ENCODE measurements at regions not wholly inside any gene's neighbourhood (a gene's known extent, or its start where the extent isn't known, plus 50 kb on each side); places are given as distances from the start of the nearest gene placed in this dataset.

DNA sequence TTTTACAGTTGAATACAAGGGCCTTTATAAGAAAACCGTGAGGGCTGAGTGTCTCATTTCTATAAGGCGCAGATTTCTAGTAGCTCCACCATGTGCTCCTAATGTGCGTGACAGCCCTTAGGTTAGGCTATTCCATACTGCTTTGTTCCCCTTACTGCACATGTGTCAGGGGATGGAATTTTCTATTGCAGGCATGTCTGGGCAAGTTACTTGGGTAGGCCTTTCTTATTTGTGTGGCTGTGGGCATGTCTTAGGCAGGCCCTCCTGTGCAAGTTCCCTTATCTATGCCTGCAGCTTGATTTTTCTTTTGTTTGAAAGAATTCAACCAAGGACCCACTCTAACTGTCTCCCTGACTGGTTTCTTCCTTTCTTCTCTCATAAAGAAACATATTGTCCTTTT is 434.2 kb upstream of the CNTN3 start (continued):
- TF ChIP-seq, protein P1, sequence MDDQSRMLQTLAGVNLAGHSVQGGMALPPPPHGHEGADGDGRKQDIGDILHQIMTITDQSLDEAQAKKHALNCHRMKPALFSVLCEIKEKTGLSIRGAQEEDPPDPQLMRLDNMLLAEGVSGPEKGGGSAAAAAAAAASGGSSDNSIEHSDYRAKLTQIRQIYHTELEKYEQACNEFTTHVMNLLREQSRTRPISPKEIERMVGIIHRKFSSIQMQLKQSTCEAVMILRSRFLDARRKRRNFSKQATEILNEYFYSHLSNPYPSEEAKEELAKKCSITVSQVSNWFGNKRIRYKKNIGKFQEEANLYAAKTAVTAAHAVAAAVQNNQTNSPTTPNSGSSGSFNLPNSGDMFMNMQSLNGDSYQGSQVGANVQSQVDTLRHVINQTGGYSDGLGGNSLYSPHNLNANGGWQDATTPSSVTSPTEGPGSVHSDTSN (IDR thresholded peaks at IDR 0.05; ENCODE audit: insufficient replicate concordance, low read depth, low read length): no peak
- TF ChIP-seq, protein P2, sequence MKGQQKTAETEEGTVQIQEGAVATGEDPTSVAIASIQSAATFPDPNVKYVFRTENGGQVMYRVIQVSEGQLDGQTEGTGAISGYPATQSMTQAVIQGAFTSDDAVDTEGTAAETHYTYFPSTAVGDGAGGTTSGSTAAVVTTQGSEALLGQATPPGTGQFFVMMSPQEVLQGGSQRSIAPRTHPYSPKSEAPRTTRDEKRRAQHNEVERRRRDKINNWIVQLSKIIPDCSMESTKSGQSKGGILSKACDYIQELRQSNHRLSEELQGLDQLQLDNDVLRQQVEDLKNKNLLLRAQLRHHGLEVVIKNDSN (IDR thresholded peaks at IDR 0.05; ENCODE audit: borderline replicate concordance, extremely low read length, insufficient read depth, low read depth, low read length): no peak

DNA sequence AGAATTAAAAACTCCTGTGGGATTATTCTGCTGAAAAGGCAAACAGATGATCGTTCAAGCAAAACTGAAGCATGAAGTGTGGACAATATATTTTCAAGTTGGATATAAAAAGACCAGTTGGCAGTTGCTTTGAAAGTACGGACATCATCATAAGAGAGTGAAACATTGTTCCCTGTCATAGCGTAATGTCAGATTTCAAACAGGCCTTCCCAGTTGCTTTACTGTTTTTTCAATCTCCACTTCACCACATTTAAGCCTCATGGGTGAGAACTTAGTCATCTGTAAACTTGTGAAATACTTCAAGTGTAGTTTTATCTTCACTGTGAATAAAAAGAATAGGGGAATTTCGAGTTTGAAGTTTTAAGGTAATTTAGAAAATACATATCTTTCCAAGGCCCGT is 435.1 kb upstream of the CNTN3 start:
- Histone ChIP-seq H3K4me1 (ENCODE audit: control insufficient read depth, insufficient read depth, low read length) (no peaks in the 10 kb centered on the region), H3K27me3 (replicated peaks in 1 of 2; ENCODE audit: control insufficient read depth in 2 of 2, insufficient read depth in 2 of 2, low read length in 1 of 2) (no peaks in the 10 kb centered on the region), H3K27ac (ENCODE audit: control insufficient read depth, insufficient read depth) (no peak overlapping the region), H4K20me1 (ENCODE audit: control insufficient read depth, insufficient read depth) (no peaks in the 10 kb centered on the region), H3K9ac (ENCODE audit: control insufficient read depth, insufficient read depth, low read length) (no peak overlapping the region), H3K4me2 (ENCODE audit: control insufficient read depth, insufficient read depth) (no peak overlapping the region), H3K36me3 (ENCODE audit: control insufficient read depth in 2 of 2, insufficient read depth in 2 of 2, low read length in 1 of 2) (no peaks in the 10 kb centered on the region), H3K4me3 (no peak overlapping the region), H3K9me3 (replicated peaks; ENCODE audit: control insufficient read depth, insufficient read depth, low read length) (no peaks in the 10 kb centered on the region; the same call in 2 of the 3 replicates), H2AFZ (ENCODE audit: control insufficient read depth, low read depth, low read length) (no peak overlapping the region), H3K79me2 (ENCODE audit: control insufficient read depth, insufficient read depth, low read length) (no peaks in the 10 kb centered on the region)
- SMC1A ChIA-PET (ENCODE audit: uncharacterized antibody, unreplicated experiment): interaction anchor here (1.0 to 1.2 kb wide), 2 partner anchors 16 to 313 kb away, joined by 3 read pairs; no protein-coding TSS in a partner anchor
- CTCF ChIA-PET: no interaction called here
- FAIRE-seq (no peak), DNase-seq (ENCODE audit: low read depth, low spot score) (no peak), ATAC-seq (peak; percentile 90)
- no TSS peak for BruUV-seq (replicated peaks)
- 34% methylated on average over 5 of the region's 5 CpGs for WGBS (ENCODE audit: insufficient coverage, insufficient replicate concordance, low lambda C conversion rate, missing lambda C conversion rate)
- RAD21 ChIA-PET (ENCODE audit: unreplicated experiment): no interaction called here
- intact Hi-C loops (cut with micrococcal nuclease; ENCODE audit: unreplicated experiment): no loop called here
- in situ Hi-C loops (cut with MboI): no loop called here
- POLR2A ChIA-PET: no interaction called here
- TF ChIP-seq IKZF1 (conservative IDR thresholded peaks at IDR 0.05) (peak; percentile 34; the same call in 1 of the 2 replicates), BMI1 (IDR thresholded peaks at IDR 0.05; ENCODE audit: borderline replicate concordance) (peak; percentile 38; the same call in 1 of the 2 replicates), NFXL1 (IDR thresholded peaks at IDR 0.05; ENCODE audit: borderline replicate concordance) (no peak), IKZF2 (IDR thresholded peaks at IDR 0.05) (peak; percentile 41 to 51; a peak in 2 of 4 replicates), ZZZ3 (IDR thresholded peaks at IDR 0.05; ENCODE audit: control insufficient read depth, insufficient read length, low read depth) (no peak), GABPA (IDR thresholded peaks at IDR 0.05; ENCODE audit: low read depth) (no peak), ATF7 (IDR thresholded peaks at IDR 0.05; ENCODE audit: low read depth) (0 out of 2 replicates have a peak, but pooled peaks have one; percentile 29)
- TF ChIP-seq, protein P3, sequence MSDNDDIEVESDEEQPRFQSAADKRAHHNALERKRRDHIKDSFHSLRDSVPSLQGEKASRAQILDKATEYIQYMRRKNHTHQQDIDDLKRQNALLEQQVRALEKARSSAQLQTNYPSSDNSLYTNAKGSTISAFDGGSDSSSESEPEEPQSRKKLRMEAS (IDR thresholded peaks at IDR 0.05; ENCODE audit: low read depth, low read length): no peak
- TF ChIP-seq, protein P4, sequence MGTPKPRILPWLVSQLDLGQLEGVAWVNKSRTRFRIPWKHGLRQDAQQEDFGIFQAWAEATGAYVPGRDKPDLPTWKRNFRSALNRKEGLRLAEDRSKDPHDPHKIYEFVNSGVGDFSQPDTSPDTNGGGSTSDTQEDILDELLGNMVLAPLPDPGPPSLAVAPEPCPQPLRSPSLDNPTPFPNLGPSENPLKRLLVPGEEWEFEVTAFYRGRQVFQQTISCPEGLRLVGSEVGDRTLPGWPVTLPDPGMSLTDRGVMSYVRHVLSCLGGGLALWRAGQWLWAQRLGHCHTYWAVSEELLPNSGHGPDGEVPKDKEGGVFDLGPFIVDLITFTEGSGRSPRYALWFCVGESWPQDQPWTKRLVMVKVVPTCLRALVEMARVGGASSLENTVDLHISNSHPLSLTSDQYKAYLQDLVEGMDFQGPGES (IDR thresholded peaks at IDR 0.05): no peak
- TF ChIP-seq, protein P5, sequence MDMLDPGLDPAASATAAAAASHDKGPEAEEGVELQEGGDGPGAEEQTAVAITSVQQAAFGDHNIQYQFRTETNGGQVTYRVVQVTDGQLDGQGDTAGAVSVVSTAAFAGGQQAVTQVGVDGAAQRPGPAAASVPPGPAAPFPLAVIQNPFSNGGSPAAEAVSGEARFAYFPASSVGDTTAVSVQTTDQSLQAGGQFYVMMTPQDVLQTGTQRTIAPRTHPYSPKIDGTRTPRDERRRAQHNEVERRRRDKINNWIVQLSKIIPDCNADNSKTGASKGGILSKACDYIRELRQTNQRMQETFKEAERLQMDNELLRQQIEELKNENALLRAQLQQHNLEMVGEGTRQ (IDR thresholded peaks at IDR 0.05; ENCODE audit: borderline replicate concordance, low read depth, low read length): no peak
- TF ChIP-seq, protein P6, sequence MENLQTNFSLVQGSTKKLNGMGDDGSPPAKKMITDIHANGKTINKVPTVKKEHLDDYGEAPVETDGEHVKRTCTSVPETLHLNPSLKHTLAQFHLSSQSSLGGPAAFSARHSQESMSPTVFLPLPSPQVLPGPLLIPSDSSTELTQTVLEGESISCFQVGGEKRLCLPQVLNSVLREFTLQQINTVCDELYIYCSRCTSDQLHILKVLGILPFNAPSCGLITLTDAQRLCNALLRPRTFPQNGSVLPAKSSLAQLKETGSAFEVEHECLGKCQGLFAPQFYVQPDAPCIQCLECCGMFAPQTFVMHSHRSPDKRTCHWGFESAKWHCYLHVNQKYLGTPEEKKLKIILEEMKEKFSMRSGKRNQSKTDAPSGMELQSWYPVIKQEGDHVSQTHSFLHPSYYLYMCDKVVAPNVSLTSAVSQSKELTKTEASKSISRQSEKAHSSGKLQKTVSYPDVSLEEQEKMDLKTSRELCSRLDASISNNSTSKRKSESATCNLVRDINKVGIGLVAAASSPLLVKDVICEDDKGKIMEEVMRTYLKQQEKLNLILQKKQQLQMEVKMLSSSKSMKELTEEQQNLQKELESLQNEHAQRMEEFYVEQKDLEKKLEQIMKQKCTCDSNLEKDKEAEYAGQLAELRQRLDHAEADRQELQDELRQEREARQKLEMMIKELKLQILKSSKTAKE (IDR thresholded peaks at IDR 0.05; ENCODE audit: low read depth, poor library complexity, severe bottlenecking): no peak
- TF ChIP-seq, protein P7, sequence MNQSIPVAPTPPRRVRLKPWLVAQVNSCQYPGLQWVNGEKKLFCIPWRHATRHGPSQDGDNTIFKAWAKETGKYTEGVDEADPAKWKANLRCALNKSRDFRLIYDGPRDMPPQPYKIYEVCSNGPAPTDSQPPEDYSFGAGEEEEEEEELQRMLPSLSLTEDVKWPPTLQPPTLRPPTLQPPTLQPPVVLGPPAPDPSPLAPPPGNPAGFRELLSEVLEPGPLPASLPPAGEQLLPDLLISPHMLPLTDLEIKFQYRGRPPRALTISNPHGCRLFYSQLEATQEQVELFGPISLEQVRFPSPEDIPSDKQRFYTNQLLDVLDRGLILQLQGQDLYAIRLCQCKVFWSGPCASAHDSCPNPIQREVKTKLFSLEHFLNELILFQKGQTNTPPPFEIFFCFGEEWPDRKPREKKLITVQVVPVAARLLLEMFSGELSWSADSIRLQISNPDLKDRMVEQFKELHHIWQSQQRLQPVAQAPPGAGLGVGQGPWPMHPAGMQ (IDR thresholded peaks at IDR 0.05; ENCODE audit: borderline replicate concordance): no peak

Measured in GM12878 (cell line).